ENCODE measurements at regions not wholly inside any gene's neighbourhood (a gene's known extent, or its start where the extent isn't known, plus 50 kb on each side); places are given as distances from the start of the nearest gene placed in this dataset.
"Not testable (repeated sequence)": the region's sequence is repeated elsewhere in the genome, so short reads cannot be mapped to it uniquely, and the experiment has no call there.

GRCh38 chr1:213738658-213739057, 249.1 kb upstream of the PROX1 start:
- DNase-seq, result no peak

- DNase-seq, result no peak
These were observed 244.8 kb upstream of the PROX1 start for GRCh38 chr1:213742992-213743391.

- no peak for DNase-seq
These were observed 243.0 kb upstream of the PROX1 start for GRCh38 chr1:213744780-213745179.

GRCh38 chr1:213745451-213745850, 242.3 kb upstream of the PROX1 start:
- no peak for DNase-seq

- no peak for DNase-seq
These were observed 238.2 kb upstream of the PROX1 start for GRCh38 chr1:213749558-213749957.

- DNase-seq, result no peak
These were observed 237.3 kb upstream of the PROX1 start for GRCh38 chr1:213750231-213751063.

- no peak for DNase-seq
These were observed 236.7 kb upstream of the PROX1 start for GRCh38 chr1:213751064-213751397.

GRCh38 chr1:213759359-213760181, 228.2 kb upstream of the PROX1 start:
- DNase-seq, result peak; percentile 76

- no peak for DNase-seq
These were observed 225.8 kb upstream of the PROX1 start for GRCh38 chr1:213761845-213762407.

GRCh38 chr1:213767683-213768082, 220.1 kb upstream of the PROX1 start:
- DNase-seq, result no peak

- no peak for DNase-seq
These were observed 215.4 kb upstream of the PROX1 start for GRCh38 chr1:213772128-213773063.

- DNase-seq, result no peak
These were observed 213.8 kb upstream of the PROX1 start for GRCh38 chr1:213773975-213774374.

GRCh38 chr1:213776969-213777368, 210.8 kb upstream of the PROX1 start:
- no peak for DNase-seq

GRCh38 chr1:213779228-213779627, 208.5 kb upstream of the PROX1 start:
- DNase-seq, result no peak

- DNase-seq, result no peak
These were observed 204.7 kb upstream of the PROX1 start for GRCh38 chr1:213782941-213783672.

- peak; percentile 33 for DNase-seq
These were observed 203.9 kb upstream of the PROX1 start for GRCh38 chr1:213783893-213784292.

GRCh38 chr1:213786683-213787082, 201.1 kb upstream of the PROX1 start:
- DNase-seq, result no peak

- no peak for DNase-seq
These were observed 197.2 kb upstream of the PROX1 start for GRCh38 chr1:213790565-213790964.

GRCh38 chr1:213793482-213794067, 194.2 kb upstream of the PROX1 start:
- DNase-seq, result no peak

GRCh38 chr1:213796525-213796924, 191.2 kb upstream of the PROX1 start:
- DNase-seq, result no peak

GRCh38 chr1:213808288-213808687, 179.5 kb upstream of the PROX1 start:
- not testable (repeated sequence) for DNase-seq

GRCh38 chr1:213817156-213817555, 170.6 kb upstream of the PROX1 start:
- DNase-seq, result no peak
